NCI-H446 treated with DMSO at 0.1 percent for 48 hours (cell line): ENCODE measurements at regions not wholly inside any gene's neighbourhood (a gene's known extent, or its start where the extent isn't known, plus 50 kb on each side); places are given as distances from the start of the nearest gene placed in this dataset.
A peak's percentile ranks its signal among the peaks of the same experiment; 100 is the strongest.
"Not testable (repeated sequence)": the region's sequence is repeated elsewhere in the genome, so short reads cannot be mapped to it uniquely, and the experiment has no call there.

Source experiments
- DNase-seq: peaks from one replicate; lab custom pipeline; 2025; lab: John Stamatoyannopoulos, UW

DNA sequence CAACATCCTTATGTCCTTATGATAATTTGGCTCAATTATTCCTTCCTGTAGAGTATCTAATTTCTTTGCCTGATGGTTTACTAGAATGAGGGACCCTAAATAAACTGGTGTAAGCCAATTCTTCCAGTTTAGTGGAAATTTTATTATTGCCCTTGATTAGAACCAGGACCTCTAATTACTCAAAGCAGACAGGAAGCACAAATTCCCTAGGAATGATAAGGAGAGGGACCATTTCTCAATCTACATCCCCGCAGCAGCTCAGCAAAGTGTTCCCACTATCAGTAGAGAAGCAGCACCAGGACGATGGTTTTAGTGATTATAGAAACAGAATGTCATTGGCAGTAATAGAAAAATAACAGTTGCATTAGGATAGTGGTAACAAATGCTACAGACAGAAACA, 97.1 kb downstream of the PLPPR4 start:
- no peak for DNase-seq

GRCh38 chr1:99363531-99363930, 99.2 kb downstream of the PLPPR4 start:
- no peak for DNase-seq

GRCh38 chr1:99365141-99365540, 100.8 kb downstream of the PLPPR4 start:
- DNase-seq: no peak

GRCh38 chr1:99365545-99365944, 101.3 kb downstream of the PLPPR4 start:
- DNase-seq: no peak

GRCh38 chr1:99369154-99369553, 104.9 kb downstream of the PLPPR4 start:
- DNase-seq: peak; percentile 56

DNA sequence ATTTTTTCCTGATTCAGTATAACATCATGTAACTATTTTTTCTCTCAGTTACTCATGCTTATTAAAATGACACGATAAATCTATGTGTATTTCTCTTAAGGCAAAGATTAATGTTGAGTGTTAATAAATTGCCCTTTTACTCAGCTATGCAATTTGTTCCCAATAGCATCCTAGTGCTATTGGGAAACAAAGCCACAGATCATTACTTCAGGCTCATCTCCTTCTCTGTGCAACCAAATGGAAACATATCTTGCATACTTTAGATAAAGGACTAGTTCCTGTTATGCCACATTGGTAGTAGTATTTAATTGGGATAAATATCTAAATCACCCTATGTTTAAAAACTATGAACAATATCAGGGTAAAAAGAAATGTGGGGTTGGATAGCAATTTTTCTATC, 106.2 kb downstream of the PLPPR4 start:
- no peak for DNase-seq

DNA sequence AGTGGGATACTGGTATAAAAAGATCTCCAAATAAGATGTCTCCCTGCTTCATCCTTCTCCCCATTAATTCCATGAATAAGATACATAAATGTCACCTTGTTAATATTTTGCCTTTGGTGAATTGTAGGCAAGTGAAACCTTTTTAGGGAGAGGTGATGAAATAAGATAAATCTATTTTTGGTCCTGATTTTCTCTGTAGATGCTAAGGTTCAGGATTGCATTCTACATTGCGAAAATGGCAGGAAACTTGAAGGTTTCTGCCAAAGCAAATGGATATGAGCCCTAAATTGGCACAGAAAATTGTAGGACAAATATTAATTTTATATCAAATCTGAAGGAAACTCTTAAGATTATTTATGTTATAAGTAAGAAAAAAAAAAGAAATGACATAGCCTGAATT, 107.1 kb downstream of the PLPPR4 start:
- DNase-seq: no peak

GRCh38 chr1:99374109-99374508, 109.8 kb downstream of the PLPPR4 start:
- DNase-seq: no peak

DNA sequence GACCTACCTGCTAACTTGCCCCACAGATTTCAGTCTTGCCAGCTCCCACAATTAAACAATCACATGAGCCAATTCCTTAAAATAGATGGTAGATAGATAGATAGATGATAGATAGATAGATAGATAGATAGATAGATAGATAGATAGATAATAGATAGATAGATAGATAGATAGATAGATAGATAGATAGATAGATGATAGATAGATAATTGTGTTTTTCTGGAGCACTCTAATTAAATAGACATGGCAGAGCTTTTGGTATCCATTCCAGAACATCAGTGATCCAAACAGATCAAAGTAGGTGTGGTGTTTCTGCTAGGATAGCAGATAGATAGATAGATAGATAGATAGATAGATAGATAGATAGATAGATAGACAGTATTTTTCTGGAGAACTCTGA, 110.4 kb downstream of the PLPPR4 start:
- DNase-seq: not testable (repeated sequence)

DNA sequence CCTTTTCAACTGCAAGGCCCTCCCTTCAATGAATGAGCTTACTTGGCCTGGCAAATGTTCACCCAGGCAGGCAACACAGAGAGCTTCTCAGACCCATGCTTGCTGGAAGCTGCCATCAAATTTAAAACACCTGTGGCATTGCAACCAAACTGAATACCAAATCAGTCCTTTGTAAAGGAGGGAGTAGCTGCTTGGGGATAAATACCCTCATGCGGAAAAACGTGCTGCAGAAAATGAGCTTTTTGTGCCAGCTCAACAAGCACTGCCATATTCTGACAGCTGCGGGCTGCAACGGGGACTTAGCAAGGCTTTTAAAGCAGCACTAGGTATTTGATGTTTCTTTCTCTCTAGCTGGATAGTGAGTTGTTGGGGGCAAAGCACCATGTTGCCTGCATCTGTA, 119.7 kb downstream of the PLPPR4 start:
- DNase-seq: no peak

- DNase-seq: no peak
Observed at GRCh38 chr1:99385852-99386251, 121.6 kb downstream of the PLPPR4 start.

DNA sequence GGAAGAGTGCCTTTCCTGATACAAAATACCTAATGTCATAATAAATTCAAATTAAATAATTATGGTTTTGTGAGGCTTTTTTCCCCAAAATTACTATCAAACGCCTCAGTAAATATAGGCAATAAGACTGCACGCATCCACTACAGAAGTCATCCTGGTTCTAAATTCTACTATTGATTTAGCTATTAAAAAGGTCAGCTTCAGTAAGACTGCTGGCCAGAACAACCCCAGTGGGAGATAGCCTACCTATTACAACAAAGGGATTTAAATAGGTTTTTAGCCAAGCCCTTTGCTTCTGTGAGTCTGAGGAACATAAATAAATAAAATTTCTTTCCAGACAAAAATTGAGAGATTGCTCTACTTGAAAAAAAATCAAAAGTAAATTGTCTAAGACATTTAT, 132.1 kb downstream of the PLPPR4 start:
- no peak for DNase-seq

- no peak for DNase-seq
Observed at GRCh38 chr1:99397029-99397428, 132.7 kb downstream of the PLPPR4 start.

GRCh38 chr1:99397863-99398262, 133.6 kb downstream of the PLPPR4 start:
- DNase-seq: no peak

GRCh38 chr1:99401556-99401955, 137.3 kb downstream of the PLPPR4 start:
- DNase-seq: not testable (repeated sequence)

GRCh38 chr1:99404399-99404798, 140.1 kb downstream of the PLPPR4 start:
- not testable (repeated sequence) for DNase-seq

GRCh38 chr1:99405325-99405724, 141.0 kb downstream of the PLPPR4 start:
- not testable (repeated sequence) for DNase-seq

- DNase-seq: no peak
Observed at GRCh38 chr1:99407018-99407417, 142.7 kb downstream of the PLPPR4 start.

DNA sequence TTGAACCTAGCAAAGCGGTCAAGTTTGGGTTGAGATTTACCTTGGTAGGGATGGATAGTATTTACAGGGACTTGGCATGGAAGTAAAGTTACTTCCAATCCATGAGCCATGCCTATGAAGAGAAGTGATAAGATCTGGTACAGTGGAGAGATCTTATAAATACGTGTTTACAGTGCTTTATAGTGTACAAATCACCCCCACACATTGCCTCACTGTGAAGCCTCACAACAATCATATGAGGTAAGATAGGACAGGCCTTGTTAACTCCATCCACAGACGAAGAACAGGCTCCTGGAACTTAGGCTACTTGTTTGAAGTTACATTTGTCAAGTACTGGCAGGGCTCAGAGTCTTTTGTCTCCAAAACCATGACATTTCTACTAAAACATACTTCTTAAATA, 159.8 kb downstream of the PLPPR4 start:
- DNase-seq: no peak

- no peak for DNase-seq
Observed at GRCh38 chr1:99429754-99430153, 165.5 kb downstream of the PLPPR4 start.

DNA sequence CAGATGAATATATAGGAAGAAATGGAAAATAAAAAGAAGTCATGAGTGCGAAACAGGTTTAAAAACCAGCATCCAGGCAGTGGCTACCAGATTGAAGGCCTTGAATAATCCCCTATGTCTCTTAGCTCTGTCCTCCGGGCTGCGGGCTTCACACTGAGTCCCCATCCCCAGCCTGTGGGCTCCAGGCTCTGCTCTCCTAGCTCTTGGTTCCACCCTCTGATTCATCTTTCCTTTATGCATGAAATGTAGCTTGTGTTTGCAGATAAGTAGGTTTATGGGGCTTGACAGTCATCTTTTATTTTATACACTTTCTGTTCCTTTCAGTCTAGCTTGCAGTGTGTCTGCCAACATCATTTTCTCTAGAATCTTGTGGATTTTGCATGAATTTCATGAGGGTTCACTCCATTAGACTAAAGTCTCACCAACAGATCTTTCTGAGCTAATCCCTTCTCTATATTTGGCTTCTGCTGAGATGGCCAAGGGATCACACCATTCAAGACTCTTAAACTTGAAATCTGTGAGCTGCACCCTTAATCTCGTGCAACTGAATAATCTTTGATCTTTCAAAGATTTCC, 174.5 kb downstream of the PLPPR4 start:
- DNase-seq: no peak

DNA sequence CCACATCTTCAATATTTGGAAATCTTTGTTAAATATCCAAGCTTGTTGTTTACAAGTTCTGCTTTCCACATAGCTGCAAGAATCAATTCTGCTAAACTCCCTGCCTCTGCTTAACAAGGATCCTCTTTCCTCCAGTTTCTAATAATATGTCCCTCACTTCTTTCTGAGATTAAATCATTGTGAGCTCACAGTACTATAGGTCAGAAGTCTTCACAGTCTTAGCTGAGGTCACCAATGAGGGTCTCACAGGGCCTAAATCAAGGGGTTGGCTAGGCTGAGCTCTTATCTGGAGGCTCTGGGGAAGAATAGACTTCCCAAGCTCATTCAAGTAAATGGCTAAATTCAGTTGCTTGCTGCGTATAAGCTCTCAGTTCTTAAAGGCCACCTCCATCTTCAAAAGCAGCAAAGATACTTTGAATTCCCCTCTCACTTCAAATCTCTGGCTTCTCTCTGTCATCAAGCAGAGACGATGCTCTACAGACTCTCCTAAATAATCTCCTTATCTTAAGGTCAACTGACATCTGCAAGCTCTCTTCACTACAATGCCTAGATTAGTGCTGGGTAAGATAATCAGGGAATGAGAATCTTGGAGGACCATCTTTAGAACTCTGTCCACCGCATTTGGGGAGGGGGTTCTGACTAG, 175.3 kb downstream of the PLPPR4 start:
- DNase-seq: no peak

- DNase-seq: no peak
Observed at GRCh38 chr1:99441299-99442095, 177.2 kb downstream of the PLPPR4 start.
